Right lobe of liver (tissue), 6 donors: ENCODE measurements at regions not wholly inside any gene's neighbourhood (a gene's known extent, or its start where the extent isn't known, plus 50 kb on each side); places are given as distances from the start of the nearest gene placed in this dataset.

Experiments used
- ATAC-seq, 4 donors: fragments of 200-7000 bp; cut with Tn5 transposase; one replicate each; pipeline ENCODE4 v1.9.1; 2020; ENCODE audit warnings: mild to moderate bottlenecking in 4 of 4, moderate library complexity in 4 of 4
- DNase-seq, 3 donors: peaks; one replicate each; pipeline ENCODE4 v3.0.0-alpha.2; 2020
- H3K27ac ChIP-seq, 3 donors: fragments of 200-600 bp; one replicate each; pipeline ENCODE4 v1.8.0; 2022
- H3K27me3 ChIP-seq, 2 donors: fragments of 200-600 bp; one replicate each; pipeline ENCODE4 v1.8.0; 2022
- H3K36me3 ChIP-seq, 4 donors: fragments of 200-600 bp; sonication (generic) in 1 of 4; one replicate each; pipeline versions ENCODE4 v1.5.1 to v1.8.0; 2017 to 2022; ENCODE audit warnings: control low read depth in 1 of 4
- H3K4me1 ChIP-seq, 4 donors: fragments of 200-600 bp; sonication (generic) in 1 of 4; one replicate each; pipeline versions ENCODE4 v1.5.1 to v1.8.0; 2017 to 2022; ENCODE audit warnings: control low read depth in 1 of 4
- H3K4me3 ChIP-seq, 3 donors: fragments of 200-600 bp; one replicate each; pipeline ENCODE4 v1.8.0; 2022
- H3K9me3 ChIP-seq, 4 donors: fragments of 200-600 bp; sonication (generic) in 1 of 4; one replicate each; pipeline versions ENCODE4 v1.5.1 to v1.8.0; 2017 to 2022; ENCODE audit warnings: control low read depth in 1 of 4
- POLR2A ChIP-seq: fragments of 450-650 bp; IDR thresholded peaks from one replicate; pipeline ENCODE4 v1.6.1; 2017; ENCODE audit warnings: antibody characterized with exemption, mild to moderate bottlenecking
- WGBS: methylation state at CpG from one replicate; pipeline ENCODE4 v1.1.6; 2018; ENCODE audit warnings: low coverage, low lambda C conversion rate; ENCODE audit not compliant: insufficient coverage; ENCODE audit errors: missing lambda C conversion rate; 5-methylcytosine and 5-hydroxymethylcytosine counted together
- intact Hi-C, 2 donors: fragments of 100-400 bp; cut with DNase I; formaldehyde crosslinking; loops; one replicate each; pipeline versions ENCODE4 v1.11.2 to v1.14.1; 2022
- TF ChIP-seq, protein P1 (sequence below), 4 donors: fragments of 200-600 bp in 3 of 4; fragments of 450-650 bp in 1 of 4; IDR thresholded peaks; one replicate each; pipeline versions ENCODE4 v1.5.1 to v1.8.0; 2016 to 2022; ENCODE audit warnings: antibody characterized with exemption in 4 of 4, mild to moderate bottlenecking in 2 of 4
- donor health status: DM: no; HTN: yes; CAD: no.
- donor health status: DM: no; HTN: no; CAD: no.
- donor health status: DM: no; HTN: no; CAD: no.
- donor health status: DM: no; HTN: yes; CAD: no.
- donor health status: DM: no; HTN: yes; CAD: no.

DNA sequence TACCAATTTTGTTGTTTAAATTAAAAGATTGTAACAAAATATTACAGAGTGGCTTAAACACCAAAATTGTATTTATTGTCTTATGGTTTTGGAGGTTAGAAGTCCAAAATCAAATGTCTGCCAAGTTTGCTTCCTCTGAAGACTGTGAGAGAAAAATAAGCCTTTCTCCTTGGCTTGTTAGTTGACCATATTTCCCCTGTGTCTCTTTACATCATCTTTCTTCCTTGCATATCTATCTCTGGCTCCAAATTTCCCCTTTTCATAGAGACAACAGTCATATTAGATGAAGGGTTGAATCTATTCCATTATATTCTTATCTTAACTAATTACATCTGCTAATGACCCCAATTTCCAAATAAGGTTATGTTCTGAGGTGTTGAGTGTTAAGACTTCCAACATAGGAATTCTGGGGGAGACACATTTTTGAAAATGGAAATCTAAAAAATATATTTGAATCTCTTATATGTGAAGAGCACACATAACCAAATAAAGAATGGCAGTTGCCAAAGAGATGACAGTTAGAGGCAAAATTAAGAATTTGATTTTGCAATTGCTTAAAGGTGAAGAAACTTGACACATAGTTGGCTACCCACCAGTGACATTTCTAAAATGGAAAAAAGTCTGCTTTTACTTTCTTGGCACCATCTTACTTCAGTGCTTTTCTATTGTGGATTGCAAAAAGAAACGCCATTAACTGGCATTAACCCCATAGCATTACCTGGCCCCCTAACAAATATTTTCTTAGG, 407.2 kb downstream of the FSCB start:
- Histone ChIP-seq H3K9me3 (no peaks in the 10 kb centered on the region), H3K4me3 (no peak overlapping the region), H3K27me3 (no peaks in the 10 kb centered on the region), H3K4me1 (no peaks in the 10 kb centered on the region), H3K36me3 (no peaks in the 10 kb centered on the region), H3K27ac (no peak overlapping the region)
- no peak for TF ChIP-seq POLR2A
- TF ChIP-seq, protein P1, sequence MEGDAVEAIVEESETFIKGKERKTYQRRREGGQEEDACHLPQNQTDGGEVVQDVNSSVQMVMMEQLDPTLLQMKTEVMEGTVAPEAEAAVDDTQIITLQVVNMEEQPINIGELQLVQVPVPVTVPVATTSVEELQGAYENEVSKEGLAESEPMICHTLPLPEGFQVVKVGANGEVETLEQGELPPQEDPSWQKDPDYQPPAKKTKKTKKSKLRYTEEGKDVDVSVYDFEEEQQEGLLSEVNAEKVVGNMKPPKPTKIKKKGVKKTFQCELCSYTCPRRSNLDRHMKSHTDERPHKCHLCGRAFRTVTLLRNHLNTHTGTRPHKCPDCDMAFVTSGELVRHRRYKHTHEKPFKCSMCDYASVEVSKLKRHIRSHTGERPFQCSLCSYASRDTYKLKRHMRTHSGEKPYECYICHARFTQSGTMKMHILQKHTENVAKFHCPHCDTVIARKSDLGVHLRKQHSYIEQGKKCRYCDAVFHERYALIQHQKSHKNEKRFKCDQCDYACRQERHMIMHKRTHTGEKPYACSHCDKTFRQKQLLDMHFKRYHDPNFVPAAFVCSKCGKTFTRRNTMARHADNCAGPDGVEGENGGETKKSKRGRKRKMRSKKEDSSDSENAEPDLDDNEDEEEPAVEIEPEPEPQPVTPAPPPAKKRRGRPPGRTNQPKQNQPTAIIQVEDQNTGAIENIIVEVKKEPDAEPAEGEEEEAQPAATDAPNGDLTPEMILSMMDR (IDR thresholded peaks at IDR 0.05): no peak
- no peak for DNase-seq
- ATAC-seq: no peak
- intact Hi-C loops: no loop called here
- 62% methylated on average over 1 of the region's 1 CpG for WGBS

DNA sequence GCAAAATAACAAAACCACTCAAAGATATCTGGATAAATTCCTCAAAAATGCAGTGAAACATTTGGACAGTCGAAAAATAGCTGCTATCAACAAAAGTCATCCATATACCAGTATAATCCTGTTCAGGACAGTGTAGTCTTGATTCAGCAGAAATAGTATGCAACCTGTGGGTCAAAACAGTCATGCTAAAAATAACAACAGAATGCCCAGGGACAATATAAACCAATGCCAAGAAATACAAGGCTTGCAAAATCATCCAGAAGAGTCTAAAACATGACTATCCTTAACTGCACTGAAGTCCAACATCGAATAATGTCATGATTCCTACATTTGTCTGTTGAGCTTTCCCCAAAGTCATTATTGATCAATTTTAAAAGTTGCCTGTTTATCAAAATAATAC, 425.9 kb downstream of the FSCB start:
- peak; percentile 53 to 56 (median 55) for ATAC-seq

DNA sequence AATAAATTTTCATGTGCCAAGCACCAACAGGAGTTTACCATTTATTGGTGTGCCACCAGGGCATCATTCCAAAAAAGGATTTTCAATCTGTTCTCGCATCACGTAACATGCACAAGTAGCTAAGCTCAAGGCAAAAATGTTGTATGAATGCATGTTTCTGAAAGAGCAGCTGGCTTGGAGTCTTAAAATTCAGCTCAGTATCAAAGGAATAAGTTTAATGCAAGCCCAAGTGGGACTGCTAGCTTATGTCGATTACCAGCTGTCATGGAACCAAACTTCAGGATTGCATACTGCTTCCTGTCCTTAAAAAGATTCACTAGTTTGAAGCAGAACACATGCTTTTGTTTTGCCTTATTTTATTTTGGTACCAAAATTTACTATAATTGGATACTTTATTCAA, 437.0 kb downstream of the FSCB start:
- ATAC-seq: no peak
- WGBS: 86% methylated on average over 3 of the region's 3 CpGs

More for the DNA sequence above, 425.9 kb downstream of the FSCB start:
- DNase-seq: no peak
- intact Hi-C loops: no loop called here
- no peaks in the 10 kb centered on the region for H3K4me1 ChIP-seq
- no peaks in the 10 kb centered on the region for H3K27me3 ChIP-seq
- no peaks in the 10 kb centered on the region for H3K36me3 ChIP-seq
- H3K4me3 ChIP-seq: no peak overlapping the region
- no peak overlapping the region for H3K27ac ChIP-seq
- WGBS: 19% methylated on average over 2 of the region's 2 CpGs
- no peaks in the 10 kb centered on the region for H3K9me3 ChIP-seq
- no peak for TF ChIP-seq POLR2A
- TF ChIP-seq, protein P1 (IDR thresholded peaks at IDR 0.05): no peak

DNA sequence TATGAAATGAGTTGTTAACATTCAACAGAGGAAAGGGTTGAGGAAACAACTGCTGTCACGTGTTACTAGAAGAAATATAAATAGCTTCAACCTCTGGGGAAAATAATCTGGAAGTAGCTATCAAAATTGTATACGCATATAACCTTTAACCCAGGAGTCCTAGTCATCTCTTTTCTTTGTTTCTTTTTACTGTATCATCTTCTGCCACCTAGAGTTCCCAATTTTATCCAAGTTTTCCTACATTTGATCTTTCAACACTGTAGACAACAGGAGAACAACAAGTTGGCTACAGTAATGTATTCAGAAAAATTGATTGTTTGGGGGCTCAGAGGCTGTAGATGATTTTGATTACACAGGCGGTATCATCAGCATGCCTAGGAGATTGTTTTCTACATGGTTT, 453.7 kb downstream of the FSCB start:
- 28% methylated on average over 3 of the region's 3 CpGs for WGBS

More for the DNA sequence above, 437.0 kb downstream of the FSCB start:
- no peaks in the 10 kb centered on the region for H3K4me1 ChIP-seq
- H3K27me3 ChIP-seq: no peaks in the 10 kb centered on the region
- H3K27ac ChIP-seq: no peak overlapping the region
- no peaks in the 10 kb centered on the region for H3K9me3 ChIP-seq
- no peaks in the 10 kb centered on the region for H3K36me3 ChIP-seq
- intact Hi-C loops: no loop called here
- TF ChIP-seq POLR2A: no peak
- TF ChIP-seq, protein P1 (IDR thresholded peaks at IDR 0.05): no peak
- H3K4me3 ChIP-seq: no peak overlapping the region
- DNase-seq: no peak

More for the DNA sequence above, 453.7 kb downstream of the FSCB start:
- no peaks in the 10 kb centered on the region for H3K9me3 ChIP-seq
- H3K27me3 ChIP-seq: no peaks in the 10 kb centered on the region
- DNase-seq: no peak
- no peaks in the 10 kb centered on the region for H3K4me1 ChIP-seq
- TF ChIP-seq POLR2A: no peak
- TF ChIP-seq, protein P1 (IDR thresholded peaks at IDR 0.05): peak in 2 of 4 donors; percentile 24
- H3K27ac ChIP-seq: no peak overlapping the region
- intact Hi-C loops: no loop called here
- ATAC-seq: peak in 3 of 4 donors; percentile 27 to 51 (median 42)
- no peaks in the 10 kb centered on the region for H3K36me3 ChIP-seq
- H3K4me3 ChIP-seq: no peak overlapping the region
